GM12878 (cell line): ENCODE measurements at regions not wholly inside any gene's neighbourhood (a gene's known extent, or its start where the extent isn't known, plus 50 kb on each side); places are given as distances from the start of the nearest gene placed in this dataset.
"Not testable (repeated sequence)": the region's sequence is repeated elsewhere in the genome, so short reads cannot be mapped to it uniquely, and the experiment has no call there.

Experiments used
- CTCF ChIP-seq, 3 experiments: IDR thresholded peaks in 2 of 3; conservative IDR thresholded peaks in 1 of 3; 2 replicates each; pipeline ENCODE4 v1.5.1; 2011; ENCODE audit warnings: low read depth in 3 of 3, low read length in 3 of 3, mild to moderate bottlenecking in 3 of 3, control low read depth in 2 of 3, moderate library complexity in 2 of 3, inconsistent platforms in 1 of 3, mixed read lengths in 1 of 3; ENCODE audit not compliant: control insufficient read depth in 2 of 3, insufficient read depth in 1 of 3; ENCODE audit errors: extremely low read depth in 1 of 3
- EP300 ChIP-seq, 2 experiments: fragments of 150-350 bp in 1 of 2; IDR thresholded peaks; 2 replicates each; pipeline ENCODE4 v1.6.1; 2011 to 2012; ENCODE audit warnings: low read depth in 2 of 2, low read length in 2 of 2, borderline replicate concordance in 1 of 2, improper control_type of control experiment in 1 of 2, inconsistent platforms in 1 of 2; ENCODE audit not compliant: control insufficient read depth in 1 of 2
- IKZF2 ChIP-seq, 2 experiments: fragments of 450-650 bp; IDR thresholded peaks; 2 replicates each; pipeline ENCODE4 v1.6.1; 2017; ENCODE audit warnings: mild to moderate bottlenecking in 2 of 2, moderate library complexity in 2 of 2
- POLR2A ChIP-seq: IDR thresholded peaks from 2 replicates; pipeline ENCODE4 v1.6.1; 2011; ENCODE audit warnings: low read depth, mild to moderate bottlenecking, low read length
- POLR2AphosphoS5 ChIP-seq: IDR thresholded peaks from 2 replicates; pipeline ENCODE4 v1.6.1; 2011; ENCODE audit warnings: mild to moderate bottlenecking, low read length, inconsistent platforms

GRCh38 chr7:76944603-76945002, 87.6 kb downstream of the SPDYE17 start:
- not testable (repeated sequence) for TF ChIP-seq POLR2A; POLR2AphosphoS5; EP300 (IDR thresholded peaks at IDR 0.05; ENCODE audit: borderline replicate concordance in 1 of 2, control insufficient read depth in 1 of 2, low read depth in 2 of 2, low read length in 2 of 2); CTCF (IDR thresholded peaks at IDR 0.05 in 2 of 3, conservative IDR thresholded peaks at IDR 0.05 in 1 of 3; ENCODE audit: control insufficient read depth in 2 of 3, extremely low read depth in 1 of 3, insufficient read depth in 1 of 3, low read depth in 3 of 3, low read length in 3 of 3); IKZF2 (IDR thresholded peaks at IDR 0.05)
